ENCODE measurements at regions not wholly inside any gene's neighbourhood (a gene's known extent, or its start where the extent isn't known, plus 50 kb on each side); places are given as distances from the start of the nearest gene placed in this dataset.

DNA sequence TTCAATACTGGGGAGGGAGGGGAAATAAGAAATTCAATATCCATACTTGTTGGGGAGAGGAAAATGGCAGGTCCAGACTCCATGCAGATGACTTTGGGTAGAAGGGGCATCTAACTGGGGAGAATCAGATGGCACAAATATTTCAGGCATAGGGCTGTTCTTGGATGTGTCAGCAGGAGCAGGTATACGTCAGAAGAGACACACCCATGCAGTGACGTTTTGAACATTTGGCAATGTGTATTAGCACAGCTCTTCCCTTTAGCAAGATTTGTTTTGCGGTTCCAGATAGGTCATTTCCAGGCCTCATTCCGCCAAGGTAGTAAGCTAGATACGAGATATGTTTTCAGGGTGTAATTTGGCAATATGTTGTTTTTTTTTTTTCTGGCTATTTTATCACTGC lies 187.2 kb upstream of the CDH10 start:
- DNase-seq: no peak
- no peaks in the 10 kb centered on the region for H3K4me1 ChIP-seq
- no peaks in the 10 kb centered on the region for H3K27me3 ChIP-seq
- WGBS, 2 donors: 62 to 72% methylated on average over 5 of the region's 5 CpGs
- TF ChIP-seq, protein P1, sequence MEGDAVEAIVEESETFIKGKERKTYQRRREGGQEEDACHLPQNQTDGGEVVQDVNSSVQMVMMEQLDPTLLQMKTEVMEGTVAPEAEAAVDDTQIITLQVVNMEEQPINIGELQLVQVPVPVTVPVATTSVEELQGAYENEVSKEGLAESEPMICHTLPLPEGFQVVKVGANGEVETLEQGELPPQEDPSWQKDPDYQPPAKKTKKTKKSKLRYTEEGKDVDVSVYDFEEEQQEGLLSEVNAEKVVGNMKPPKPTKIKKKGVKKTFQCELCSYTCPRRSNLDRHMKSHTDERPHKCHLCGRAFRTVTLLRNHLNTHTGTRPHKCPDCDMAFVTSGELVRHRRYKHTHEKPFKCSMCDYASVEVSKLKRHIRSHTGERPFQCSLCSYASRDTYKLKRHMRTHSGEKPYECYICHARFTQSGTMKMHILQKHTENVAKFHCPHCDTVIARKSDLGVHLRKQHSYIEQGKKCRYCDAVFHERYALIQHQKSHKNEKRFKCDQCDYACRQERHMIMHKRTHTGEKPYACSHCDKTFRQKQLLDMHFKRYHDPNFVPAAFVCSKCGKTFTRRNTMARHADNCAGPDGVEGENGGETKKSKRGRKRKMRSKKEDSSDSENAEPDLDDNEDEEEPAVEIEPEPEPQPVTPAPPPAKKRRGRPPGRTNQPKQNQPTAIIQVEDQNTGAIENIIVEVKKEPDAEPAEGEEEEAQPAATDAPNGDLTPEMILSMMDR (IDR thresholded peaks at IDR 0.05): no peak
- no peak for ATAC-seq
- H3K4me3 ChIP-seq: no peak overlapping the region
- no peaks in the 10 kb centered on the region for H3K36me3 ChIP-seq
- intact Hi-C loops (cut with DNase I): no loop called here
- H3K27ac ChIP-seq: no peak overlapping the region
- peaks cover 0 to 20% (median 0%) of the 10 kb centered on the region in 11 donors for H3K9me3 ChIP-seq

DNA sequence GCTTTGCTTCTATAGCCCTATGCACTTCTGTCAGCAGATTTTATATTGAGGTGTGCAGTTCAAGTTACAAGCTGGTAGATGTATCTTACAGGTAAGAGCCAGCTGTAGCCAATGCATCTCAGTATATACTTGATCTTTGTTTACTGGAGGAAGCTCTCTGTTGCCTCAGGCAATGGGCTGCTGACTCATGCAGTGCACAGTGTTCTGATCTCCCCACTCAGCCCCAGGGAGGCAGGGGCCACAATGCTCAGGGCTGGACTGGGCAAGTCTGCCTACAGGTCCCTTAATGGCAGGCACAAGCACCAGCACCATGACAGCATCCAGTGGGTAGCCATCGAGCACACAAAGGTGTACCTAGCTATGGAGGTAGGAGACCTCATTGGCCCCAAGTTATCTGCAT lies 178.8 kb upstream of the CDH10 start:
- H3K27me3 ChIP-seq: no peaks in the 10 kb centered on the region
- 67 to 68% methylated on average over 1 of the region's 1 CpG for WGBS, 2 donors
- no peaks in the 10 kb centered on the region for H3K36me3 ChIP-seq
- ATAC-seq: no peak
- no peak overlapping the region for H3K4me3 ChIP-seq
- no peak overlapping the region for H3K27ac ChIP-seq
- no peaks in the 10 kb centered on the region for H3K4me1 ChIP-seq
- no peak for DNase-seq
- H3K9me3 ChIP-seq: peaks cover 0 to 45% (median 0%) of the 10 kb centered on the region in 11 donors
- TF ChIP-seq, protein P1 (IDR thresholded peaks at IDR 0.05): no peak
- intact Hi-C loops (cut with DNase I): no loop called here

DNA sequence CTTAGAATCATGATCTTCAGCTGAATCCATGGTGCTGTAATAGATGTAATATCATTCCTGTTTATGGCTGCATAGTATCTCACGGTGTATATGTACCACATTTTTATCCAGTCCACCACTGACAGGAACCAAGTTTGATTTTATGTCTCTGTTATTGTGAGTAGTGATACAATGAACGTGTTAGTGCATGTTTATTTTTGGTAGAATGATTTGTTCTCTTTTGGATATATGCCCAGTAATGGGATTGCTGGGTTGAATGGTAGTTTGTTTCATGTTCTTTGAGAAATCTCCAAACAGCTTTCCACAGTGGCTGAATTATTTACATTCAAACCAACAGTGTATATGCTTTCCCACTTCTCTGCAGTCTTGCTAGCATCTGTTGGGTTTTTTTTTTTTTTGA lies 175.1 kb upstream of the CDH10 start:
- 46 to 49% methylated on average over 2 of the region's 2 CpGs for WGBS, 2 donors
- TF ChIP-seq, protein P1 (IDR thresholded peaks at IDR 0.05): no peak
- Histone ChIP-seq H3K36me3 (no peaks in the 10 kb centered on the region), H3K9me3 (peaks cover 0 to 37% (median 0%) of the 10 kb centered on the region in 11 donors), H3K4me3 (no peak overlapping the region), H3K4me1 (no peaks in the 10 kb centered on the region), H3K27ac (no peak overlapping the region), H3K27me3 (no peaks in the 10 kb centered on the region)
- intact Hi-C loops (cut with DNase I): no loop called here
- ATAC-seq (no peak), DNase-seq (no peak)

DNA sequence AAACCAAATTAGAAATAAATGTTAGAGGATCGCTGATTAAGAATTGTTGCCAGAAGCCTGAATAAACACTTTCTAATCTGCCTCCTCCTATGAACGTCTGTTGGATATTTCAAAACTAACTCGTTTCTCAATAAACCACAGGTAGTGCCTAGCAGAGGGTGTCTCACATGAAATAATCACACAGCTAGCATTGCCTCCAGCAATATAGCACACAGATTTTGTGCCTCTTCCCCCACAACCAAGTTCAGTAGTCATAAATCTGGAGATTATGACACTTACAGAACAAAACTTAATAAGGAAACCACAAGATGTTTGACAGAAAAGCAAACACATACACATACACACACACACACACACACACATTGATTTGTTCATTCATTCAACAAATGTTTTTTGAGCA lies 173.2 kb upstream of the CDH10 start:
- TF ChIP-seq, protein P1 (IDR thresholded peaks at IDR 0.05): no peak
- 61 to 76% methylated on average over 3 of the region's 3 CpGs for WGBS, 2 donors
- no peak overlapping the region for H3K4me3 ChIP-seq
- no peaks in the 10 kb centered on the region for H3K36me3 ChIP-seq
- DNase-seq (no peak), ATAC-seq (no peak)
- H3K9me3 ChIP-seq: peaks cover 0 to 29% (median 0%) of the 10 kb centered on the region in 11 donors
- H3K27ac ChIP-seq: no peak overlapping the region
- no peaks in the 10 kb centered on the region for H3K27me3 ChIP-seq
- intact Hi-C loops (cut with DNase I): no loop called here
- H3K4me1 ChIP-seq: no peaks in the 10 kb centered on the region

Data from heart right ventricle (tissue), 16 donors.